ENCODE measurements at regions not wholly inside any gene's neighbourhood (a gene's known extent, or its start where the extent isn't known, plus 50 kb on each side); places are given as distances from the start of the nearest gene placed in this dataset.

- H3K9me3 Mint-ChIP-seq, result no peaks in the 10 kb centered on the region
- DNase-seq (ENCODE audit: low spot score in 2 of 2) (no peak), ATAC-seq (replicated peaks; ENCODE audit: extremely low read depth, poor library complexity, severe bottlenecking) (no peak)
- H3K27ac Mint-ChIP-seq (ENCODE audit: low read depth), result no peak overlapping the region
- H3K27me3 Mint-ChIP-seq, result peaks cover 7% of the 10 kb centered on the region
- H3K36me3 Mint-ChIP-seq (ENCODE audit: insufficient read depth), result no peaks in the 10 kb centered on the region
- no peak overlapping the region for H3K4me3 Mint-ChIP-seq
- H3K4me1 Mint-ChIP-seq, result no peaks in the 10 kb centered on the region
These were observed 177.4 kb upstream of the CWC22 start for GRCh38 chr2:180184506-180184905.

GRCh38 chr2:180180511-180180910, 173.4 kb upstream of the CWC22 start:
- H3K4me1 Mint-ChIP-seq, result no peaks in the 10 kb centered on the region
- H3K27me3 Mint-ChIP-seq, result no peaks in the 10 kb centered on the region
- ATAC-seq (replicated peaks; ENCODE audit: extremely low read depth, poor library complexity, severe bottlenecking) (no peak), DNase-seq (ENCODE audit: low spot score in 2 of 2) (no peak)
- H3K36me3 Mint-ChIP-seq (ENCODE audit: insufficient read depth), result no peaks in the 10 kb centered on the region
- H3K9me3 Mint-ChIP-seq, result no peaks in the 10 kb centered on the region
- H3K4me3 Mint-ChIP-seq, result no peak overlapping the region
- H3K27ac Mint-ChIP-seq (ENCODE audit: low read depth), result no peak overlapping the region

DNA sequence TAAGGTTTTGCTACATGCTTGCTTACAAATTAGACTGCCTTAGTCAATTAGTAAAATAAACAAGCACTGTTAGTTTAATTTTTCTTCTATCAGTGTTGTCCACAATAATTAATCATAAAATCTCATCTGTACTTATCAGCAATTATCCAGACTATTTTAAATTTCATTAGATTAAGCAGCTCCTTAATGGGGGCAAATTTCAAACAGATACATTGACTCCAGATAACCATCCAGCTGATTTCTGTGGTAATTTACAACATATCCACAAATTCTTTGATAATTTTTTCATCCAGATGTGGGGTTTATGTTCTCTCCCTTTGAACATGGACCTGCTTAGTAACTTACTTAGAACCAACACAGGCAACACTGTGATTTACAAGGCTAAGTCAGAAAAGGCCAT, 170.4 kb upstream of the CWC22 start:
- DNase-seq (ENCODE audit: low spot score in 2 of 2) (no peak), ATAC-seq (replicated peaks; ENCODE audit: extremely low read depth, poor library complexity, severe bottlenecking) (no peak)
- Mint-ChIP-seq H3K27ac (ENCODE audit: low read depth) (no peak overlapping the region), H3K4me1 (no peaks in the 10 kb centered on the region), H3K4me3 (no peak overlapping the region), H3K9me3 (no peaks in the 10 kb centered on the region), H3K36me3 (ENCODE audit: insufficient read depth) (no peaks in the 10 kb centered on the region), H3K27me3 (no peaks in the 10 kb centered on the region)

GRCh38 chr2:180175736-180176135, 168.6 kb upstream of the CWC22 start:
- H3K36me3 Mint-ChIP-seq (ENCODE audit: insufficient read depth), result no peaks in the 10 kb centered on the region
- H3K4me3 Mint-ChIP-seq, result no peak overlapping the region
- H3K27me3 Mint-ChIP-seq, result peaks cover 9% of the 10 kb centered on the region
- no peak for ATAC-seq (replicated peaks; ENCODE audit: extremely low read depth, poor library complexity, severe bottlenecking)
- no peaks in the 10 kb centered on the region for H3K9me3 Mint-ChIP-seq
- no peaks in the 10 kb centered on the region for H3K4me1 Mint-ChIP-seq
- DNase-seq (ENCODE audit: low spot score in 2 of 2), result no peak
- H3K27ac Mint-ChIP-seq (ENCODE audit: low read depth), result no peak overlapping the region

DNA sequence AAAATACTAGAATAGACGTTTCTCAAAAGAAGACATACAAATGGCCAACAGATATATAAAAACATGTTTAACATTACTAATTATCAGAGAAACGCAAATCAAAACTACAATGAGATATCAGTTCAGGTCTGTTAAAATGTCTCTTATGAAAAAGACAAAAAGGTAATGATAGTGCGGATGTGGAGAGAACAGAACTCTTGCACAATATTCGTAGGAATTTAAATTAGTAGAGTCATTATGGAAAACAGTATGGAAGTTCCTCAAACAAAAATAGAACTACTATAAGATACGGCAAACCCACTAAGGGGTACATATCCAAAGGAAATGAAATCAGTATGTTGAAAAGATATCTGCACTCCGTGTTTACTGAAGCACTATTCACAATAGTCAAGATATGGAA, 167.5 kb upstream of the CWC22 start:
- H3K27me3 Mint-ChIP-seq, result peaks cover 19% of the 10 kb centered on the region
- H3K9me3 Mint-ChIP-seq, result peaks cover 7% of the 10 kb centered on the region
- no peak overlapping the region for H3K4me3 Mint-ChIP-seq
- H3K27ac Mint-ChIP-seq (ENCODE audit: low read depth), result no peak overlapping the region
- H3K36me3 Mint-ChIP-seq (ENCODE audit: insufficient read depth), result no peaks in the 10 kb centered on the region
- ATAC-seq (replicated peaks; ENCODE audit: extremely low read depth, poor library complexity, severe bottlenecking) (no peak), DNase-seq (ENCODE audit: low spot score in 2 of 2) (no peak)
- H3K4me1 Mint-ChIP-seq, result no peaks in the 10 kb centered on the region

GRCh38 chr2:180169474-180169873, 162.4 kb upstream of the CWC22 start:
- Mint-ChIP-seq H3K4me1 (no peaks in the 10 kb centered on the region), H3K36me3 (ENCODE audit: insufficient read depth) (no peaks in the 10 kb centered on the region), H3K4me3 (no peak overlapping the region), H3K9me3 (peaks cover 16% of the 10 kb centered on the region), H3K27ac (ENCODE audit: low read depth) (no peak overlapping the region), H3K27me3 (peaks cover 37% of the 10 kb centered on the region)
- no peak for DNase-seq (ENCODE audit: low spot score in 2 of 2)
- no peak for ATAC-seq (replicated peaks; ENCODE audit: extremely low read depth, poor library complexity, severe bottlenecking)

GRCh38 chr2:180161415-180161814, 154.3 kb upstream of the CWC22 start:
- Mint-ChIP-seq H3K9me3 (no peaks in the 10 kb centered on the region), H3K36me3 (ENCODE audit: insufficient read depth) (no peaks in the 10 kb centered on the region), H3K4me3 (no peak overlapping the region)

GRCh38 chr2:180159921-180160320, 152.8 kb upstream of the CWC22 start:
- DNase-seq (ENCODE audit: low spot score in 2 of 2) (no peak), ATAC-seq (replicated peaks; ENCODE audit: extremely low read depth, poor library complexity, severe bottlenecking) (no peak)
- Mint-ChIP-seq H3K4me1 (no peaks in the 10 kb centered on the region), H3K27me3 (peaks cover 22% of the 10 kb centered on the region), H3K9me3 (no peaks in the 10 kb centered on the region), H3K27ac (ENCODE audit: low read depth) (no peak overlapping the region), H3K36me3 (ENCODE audit: insufficient read depth) (no peaks in the 10 kb centered on the region), H3K4me3 (no peak overlapping the region)

More at GRCh38 chr2:180161415-180161814, 154.3 kb upstream of the CWC22 start:
- H3K4me1 Mint-ChIP-seq, result no peaks in the 10 kb centered on the region
- H3K27me3 Mint-ChIP-seq, result peaks cover 36% of the 10 kb centered on the region
- ATAC-seq (replicated peaks; ENCODE audit: extremely low read depth, poor library complexity, severe bottlenecking) (no peak), DNase-seq (ENCODE audit: low spot score in 2 of 2) (no peak)
- no peak overlapping the region for H3K27ac Mint-ChIP-seq (ENCODE audit: low read depth)

DNA sequence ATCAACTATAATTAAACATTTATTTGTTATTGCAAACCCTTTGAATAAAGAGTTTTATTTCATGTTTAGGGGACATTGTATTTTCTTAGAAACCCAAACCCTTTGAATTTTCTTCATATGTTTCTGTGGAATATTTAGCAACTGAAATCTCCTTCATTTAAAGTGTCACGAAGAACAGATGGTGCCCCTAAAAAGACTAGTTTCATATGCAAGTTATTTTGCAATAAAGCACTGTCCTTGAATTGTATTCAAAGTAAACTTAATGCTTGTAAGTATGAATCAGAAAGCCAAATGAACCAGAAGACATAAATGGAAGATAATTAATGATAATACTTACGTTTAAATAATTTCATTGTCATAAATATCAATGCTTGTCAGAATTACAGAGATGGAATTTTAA, 151.9 kb upstream of the CWC22 start:
- Mint-ChIP-seq H3K4me1 (no peaks in the 10 kb centered on the region), H3K27ac (ENCODE audit: low read depth) (no peak overlapping the region), H3K36me3 (ENCODE audit: insufficient read depth) (no peaks in the 10 kb centered on the region), H3K4me3 (no peak overlapping the region), H3K9me3 (no peaks in the 10 kb centered on the region), H3K27me3 (peaks cover 22% of the 10 kb centered on the region)
- ATAC-seq (replicated peaks; ENCODE audit: extremely low read depth, poor library complexity, severe bottlenecking) (no peak), DNase-seq (ENCODE audit: low spot score in 2 of 2) (no peak)

- Mint-ChIP-seq H3K4me3 (no peak overlapping the region), H3K27ac (ENCODE audit: low read depth) (no peak overlapping the region), H3K9me3 (no peaks in the 10 kb centered on the region), H3K4me1 (no peaks in the 10 kb centered on the region), H3K27me3 (peaks cover 15% of the 10 kb centered on the region), H3K36me3 (ENCODE audit: insufficient read depth) (no peaks in the 10 kb centered on the region)
- no peak for DNase-seq (ENCODE audit: low spot score in 2 of 2)
- ATAC-seq (replicated peaks; ENCODE audit: extremely low read depth, poor library complexity, severe bottlenecking), result no peak
These were observed 149.6 kb upstream of the CWC22 start for GRCh38 chr2:180156651-180157050.

- Mint-ChIP-seq H3K36me3 (ENCODE audit: insufficient read depth) (no peaks in the 10 kb centered on the region), H3K4me1 (no peaks in the 10 kb centered on the region), H3K4me3 (no peak overlapping the region), H3K27me3 (peaks cover 15% of the 10 kb centered on the region), H3K9me3 (no peaks in the 10 kb centered on the region), H3K27ac (ENCODE audit: low read depth) (no peak overlapping the region)
- ATAC-seq (replicated peaks; ENCODE audit: extremely low read depth, poor library complexity, severe bottlenecking), result no peak
- DNase-seq (ENCODE audit: low spot score in 2 of 2), result no peak
These were observed 143.5 kb upstream of the CWC22 start for GRCh38 chr2:180150606-180151005.

DNA sequence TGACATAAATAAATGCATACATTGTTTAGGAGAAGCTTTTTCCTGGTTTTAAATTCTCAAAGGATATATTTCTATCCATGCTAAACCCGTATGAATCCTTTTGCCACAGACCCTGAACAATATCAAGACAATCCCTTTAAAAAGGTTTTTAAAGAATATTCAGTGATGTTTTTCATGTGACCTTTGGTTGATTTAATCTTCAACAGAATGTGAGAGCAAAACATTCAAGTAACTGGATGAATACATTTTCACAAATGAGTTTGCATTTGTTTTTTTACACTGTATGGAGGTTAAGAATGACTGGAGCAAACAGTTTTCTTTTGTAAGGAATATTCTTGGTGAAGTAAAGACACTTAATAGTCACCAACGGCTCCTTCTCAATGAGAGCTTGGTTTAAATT, 139.4 kb upstream of the CWC22 start:
- H3K4me1 Mint-ChIP-seq, result no peaks in the 10 kb centered on the region
- DNase-seq (ENCODE audit: low spot score in 2 of 2) (no peak), ATAC-seq (replicated peaks; ENCODE audit: extremely low read depth, poor library complexity, severe bottlenecking) (no peak)
- H3K36me3 Mint-ChIP-seq (ENCODE audit: insufficient read depth), result no peaks in the 10 kb centered on the region
- no peak overlapping the region for H3K4me3 Mint-ChIP-seq
- peaks cover 26% of the 10 kb centered on the region for H3K27me3 Mint-ChIP-seq
- H3K27ac Mint-ChIP-seq (ENCODE audit: low read depth), result no peak overlapping the region
- H3K9me3 Mint-ChIP-seq, result no peaks in the 10 kb centered on the region

DNA sequence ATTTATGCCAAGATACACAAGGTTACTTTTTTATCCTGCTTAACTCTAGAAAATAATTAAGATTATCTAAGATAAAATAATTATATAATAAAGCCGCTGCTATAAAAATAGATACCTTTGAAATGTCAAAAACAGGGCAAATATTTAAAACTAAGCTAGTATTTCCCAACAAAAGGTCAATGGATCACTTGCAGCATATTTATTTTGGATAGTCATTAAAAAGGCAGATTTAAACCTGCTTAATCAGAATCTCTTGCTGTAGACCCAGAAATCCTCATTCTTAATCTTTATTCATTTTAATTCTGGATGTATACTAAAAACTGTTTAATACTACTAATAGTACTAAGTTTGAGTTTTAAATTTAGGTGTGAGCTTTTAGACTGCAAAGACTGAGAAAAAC, 139.0 kb upstream of the CWC22 start:
- ATAC-seq (replicated peaks; ENCODE audit: extremely low read depth, poor library complexity, severe bottlenecking) (no peak), DNase-seq (ENCODE audit: low spot score in 2 of 2) (no peak)
- no peaks in the 10 kb centered on the region for H3K4me1 Mint-ChIP-seq
- H3K27me3 Mint-ChIP-seq, result peaks cover 26% of the 10 kb centered on the region
- no peaks in the 10 kb centered on the region for H3K36me3 Mint-ChIP-seq (ENCODE audit: insufficient read depth)
- H3K4me3 Mint-ChIP-seq, result no peak overlapping the region
- no peaks in the 10 kb centered on the region for H3K9me3 Mint-ChIP-seq
- no peak overlapping the region for H3K27ac Mint-ChIP-seq (ENCODE audit: low read depth)

- no peak overlapping the region for H3K4me3 Mint-ChIP-seq
- no peaks in the 10 kb centered on the region for H3K4me1 Mint-ChIP-seq
- DNase-seq (ENCODE audit: low spot score in 2 of 2), result no peak
- H3K27ac Mint-ChIP-seq (ENCODE audit: low read depth), result no peak overlapping the region
- no peaks in the 10 kb centered on the region for H3K36me3 Mint-ChIP-seq (ENCODE audit: insufficient read depth)
- no peaks in the 10 kb centered on the region for H3K9me3 Mint-ChIP-seq
- ATAC-seq (replicated peaks; ENCODE audit: extremely low read depth, poor library complexity, severe bottlenecking), result no peak
- H3K27me3 Mint-ChIP-seq, result peaks cover 26% of the 10 kb centered on the region
These were observed 138.1 kb upstream of the CWC22 start for GRCh38 chr2:180145163-180145562.

Measured in central memory CD8-positive, alpha-beta T cell (primary cell).